Activated CD8-positive, alpha-beta memory T cell treated with anti-CD3 and anti-CD28 coated beads, Interleukin-2, amount 10 ng/mL, durations not matched to agents 7 days and 5 days (primary cell): ENCODE measurements at regions not wholly inside any gene's neighbourhood (a gene's known extent, or its start where the extent isn't known, plus 50 kb on each side); places are given as distances from the start of the nearest gene placed in this dataset.

Experiments
- ATAC-seq: fragments of 150-1000 bp; cut with Tn5 transposase; one replicate; pipeline ENCODE4 v1.10.0; 2021; ENCODE audit warnings: moderate library complexity
- CTCF ChIA-PET: fragments of 350-600 bp; sonication (Branson Sonifier 250); formaldehyde crosslinking; loops from one replicate; lab custom pipeline; 2021; ENCODE audit warnings: antibody characterized with exemption; lab: Charles Lee
- DNase-seq: peaks from one replicate; pipeline ENCODE4 v3.0.0-alpha.2; 2020
- H3K27ac Mint-ChIP-seq: one replicate; pipeline ENCODE4 v1.8.0; 2021; ENCODE audit warnings: mild to moderate bottlenecking, mixed read lengths
- H3K27me3 Mint-ChIP-seq: one replicate; pipeline ENCODE4 v1.8.0; 2021; ENCODE audit warnings: mixed read lengths
- H3K36me3 Mint-ChIP-seq: one replicate; pipeline ENCODE4 v1.8.0; 2021; ENCODE audit warnings: mild to moderate bottlenecking, mixed read lengths
- H3K4me1 Mint-ChIP-seq: one replicate; pipeline ENCODE4 v1.8.0; 2021; ENCODE audit warnings: mixed read lengths
- H3K4me3 Mint-ChIP-seq: one replicate; pipeline ENCODE4 v1.8.0; 2021; ENCODE audit warnings: mild to moderate bottlenecking, moderate library complexity, mixed read lengths
- H3K9me3 Mint-ChIP-seq: one replicate; pipeline ENCODE4 v1.8.0; 2022; ENCODE audit warnings: low read depth, mixed read lengths

- Mint-ChIP-seq H3K9me3 (no peaks in the 10 kb centered on the region), H3K27ac (no peak overlapping the region), H3K4me3 (no peak overlapping the region), H3K27me3 (no peaks in the 10 kb centered on the region), H3K4me1 (no peaks in the 10 kb centered on the region), H3K36me3 (no peaks in the 10 kb centered on the region)
- CTCF ChIA-PET = no interaction called here
- ATAC-seq = no peak
- no peak for DNase-seq
These were observed 177.3 kb upstream of the GORAB start for GRCh38 chr1:170354690-170355089.

- Mint-ChIP-seq H3K27me3 (no peaks in the 10 kb centered on the region), H3K4me1 (no peaks in the 10 kb centered on the region), H3K9me3 (no peaks in the 10 kb centered on the region), H3K4me3 (no peak overlapping the region), H3K36me3 (no peaks in the 10 kb centered on the region), H3K27ac (no peak overlapping the region)
- ATAC-seq (no peak), DNase-seq (no peak)
- CTCF ChIA-PET = no interaction called here
These were observed 176.6 kb upstream of the GORAB start for GRCh38 chr1:170355267-170355801.

- H3K9me3 Mint-ChIP-seq = no peaks in the 10 kb centered on the region
- H3K27me3 Mint-ChIP-seq = no peaks in the 10 kb centered on the region
- H3K4me3 Mint-ChIP-seq = no peak overlapping the region
- H3K4me1 Mint-ChIP-seq = no peaks in the 10 kb centered on the region
- ATAC-seq = no peak
- DNase-seq = no peak
- CTCF ChIA-PET = no interaction called here
- H3K27ac Mint-ChIP-seq = no peak overlapping the region
- H3K36me3 Mint-ChIP-seq = no peaks in the 10 kb centered on the region
These were observed 175.4 kb upstream of the GORAB start for GRCh38 chr1:170356585-170356984.

GRCh38 chr1:170357750-170358149 lies 174.2 kb upstream of the GORAB start:
- Mint-ChIP-seq H3K36me3 (no peaks in the 10 kb centered on the region), H3K4me1 (no peaks in the 10 kb centered on the region), H3K27me3 (no peaks in the 10 kb centered on the region), H3K9me3 (no peaks in the 10 kb centered on the region), H3K4me3 (no peak overlapping the region), H3K27ac (no peak overlapping the region)
- CTCF ChIA-PET = no interaction called here
- no peak for DNase-seq
- ATAC-seq = no peak

GRCh38 chr1:170360601-170361000 lies 171.4 kb upstream of the GORAB start:
- CTCF ChIA-PET = no interaction called here
- Mint-ChIP-seq H3K9me3 (no peaks in the 10 kb centered on the region), H3K36me3 (no peaks in the 10 kb centered on the region), H3K4me3 (no peak overlapping the region), H3K27ac (no peak overlapping the region), H3K4me1 (no peaks in the 10 kb centered on the region), H3K27me3 (peaks cover 3% of the 10 kb centered on the region)
- DNase-seq (no peak), ATAC-seq (no peak)

GRCh38 chr1:170365331-170365730 lies 166.6 kb upstream of the GORAB start:
- no peak overlapping the region for H3K4me3 Mint-ChIP-seq
- H3K27me3 Mint-ChIP-seq = peaks cover 3% of the 10 kb centered on the region
- H3K27ac Mint-ChIP-seq = no peak overlapping the region
- H3K4me1 Mint-ChIP-seq = no peaks in the 10 kb centered on the region
- DNase-seq (no peak), ATAC-seq (no peak)
- CTCF ChIA-PET = no interaction called here
- H3K9me3 Mint-ChIP-seq = no peaks in the 10 kb centered on the region
- H3K36me3 Mint-ChIP-seq = no peaks in the 10 kb centered on the region

- Mint-ChIP-seq H3K9me3 (no peaks in the 10 kb centered on the region), H3K27me3 (peaks cover 3% of the 10 kb centered on the region), H3K36me3 (no peaks in the 10 kb centered on the region), H3K4me3 (no peak overlapping the region), H3K27ac (no peak overlapping the region), H3K4me1 (no peaks in the 10 kb centered on the region)
- CTCF ChIA-PET = no interaction called here
- no peak for DNase-seq
- no peak for ATAC-seq
These were observed 165.0 kb upstream of the GORAB start for GRCh38 chr1:170366980-170367379.

GRCh38 chr1:170367615-170368014 lies 164.4 kb upstream of the GORAB start:
- CTCF ChIA-PET = no interaction called here
- H3K36me3 Mint-ChIP-seq = no peaks in the 10 kb centered on the region
- H3K27me3 Mint-ChIP-seq = peaks cover 3% of the 10 kb centered on the region
- H3K4me3 Mint-ChIP-seq = no peak overlapping the region
- DNase-seq = no peak
- no peaks in the 10 kb centered on the region for H3K9me3 Mint-ChIP-seq
- no peak overlapping the region for H3K27ac Mint-ChIP-seq
- no peaks in the 10 kb centered on the region for H3K4me1 Mint-ChIP-seq
- no peak for ATAC-seq

- Mint-ChIP-seq H3K36me3 (no peaks in the 10 kb centered on the region), H3K27ac (no peak overlapping the region), H3K4me1 (no peaks in the 10 kb centered on the region), H3K9me3 (no peaks in the 10 kb centered on the region), H3K4me3 (no peak overlapping the region), H3K27me3 (peaks cover 2% of the 10 kb centered on the region)
- CTCF ChIA-PET = no interaction called here
- no peak for DNase-seq
- ATAC-seq = no peak
These were observed 163.0 kb upstream of the GORAB start for GRCh38 chr1:170369000-170369399.

- ATAC-seq (no peak), DNase-seq (no peak)
- Mint-ChIP-seq H3K27ac (no peak overlapping the region), H3K4me3 (no peak overlapping the region), H3K4me1 (no peaks in the 10 kb centered on the region), H3K36me3 (no peaks in the 10 kb centered on the region), H3K27me3 (no peaks in the 10 kb centered on the region), H3K9me3 (no peaks in the 10 kb centered on the region)
- CTCF ChIA-PET = no interaction called here
These were observed 162.5 kb upstream of the GORAB start for GRCh38 chr1:170369417-170369816.

GRCh38 chr1:170370087-170370486 lies 161.9 kb upstream of the GORAB start:
- no peaks in the 10 kb centered on the region for H3K27me3 Mint-ChIP-seq
- H3K36me3 Mint-ChIP-seq = no peaks in the 10 kb centered on the region
- H3K9me3 Mint-ChIP-seq = no peaks in the 10 kb centered on the region
- DNase-seq = no peak
- H3K4me3 Mint-ChIP-seq = no peak overlapping the region
- CTCF ChIA-PET = no interaction called here
- ATAC-seq = no peak
- H3K4me1 Mint-ChIP-seq = no peaks in the 10 kb centered on the region
- no peak overlapping the region for H3K27ac Mint-ChIP-seq

GRCh38 chr1:170375082-170375723 lies 156.8 kb upstream of the GORAB start:
- no peaks in the 10 kb centered on the region for H3K27me3 Mint-ChIP-seq
- no peaks in the 10 kb centered on the region for H3K9me3 Mint-ChIP-seq
- H3K36me3 Mint-ChIP-seq = no peaks in the 10 kb centered on the region
- DNase-seq = no peak
- H3K4me3 Mint-ChIP-seq = no peak overlapping the region
- ATAC-seq = no peak
- no peak overlapping the region for H3K27ac Mint-ChIP-seq
- CTCF ChIA-PET = no interaction called here
- no peaks in the 10 kb centered on the region for H3K4me1 Mint-ChIP-seq

- Mint-ChIP-seq H3K4me1 (no peaks in the 10 kb centered on the region), H3K36me3 (no peaks in the 10 kb centered on the region), H3K4me3 (no peak overlapping the region), H3K9me3 (no peaks in the 10 kb centered on the region), H3K27me3 (peaks cover under 1% of the 10 kb centered on the region), H3K27ac (no peak overlapping the region)
- no peak for ATAC-seq
- no peak for DNase-seq
- CTCF ChIA-PET = no interaction called here
These were observed 155.1 kb upstream of the GORAB start for GRCh38 chr1:170376801-170377385.

GRCh38 chr1:170377440-170377839 lies 154.5 kb upstream of the GORAB start:
- Mint-ChIP-seq H3K27me3 (peaks cover 5% of the 10 kb centered on the region), H3K36me3 (no peaks in the 10 kb centered on the region), H3K27ac (no peak overlapping the region), H3K4me3 (no peak overlapping the region), H3K4me1 (no peaks in the 10 kb centered on the region), H3K9me3 (no peaks in the 10 kb centered on the region)
- DNase-seq = no peak
- CTCF ChIA-PET = no interaction called here
- ATAC-seq = no peak
